ENCODE measurements at regions not wholly inside any gene's neighbourhood (a gene's known extent, or its start where the extent isn't known, plus 50 kb on each side); places are given as distances from the start of the nearest gene placed in this dataset.

DNA sequence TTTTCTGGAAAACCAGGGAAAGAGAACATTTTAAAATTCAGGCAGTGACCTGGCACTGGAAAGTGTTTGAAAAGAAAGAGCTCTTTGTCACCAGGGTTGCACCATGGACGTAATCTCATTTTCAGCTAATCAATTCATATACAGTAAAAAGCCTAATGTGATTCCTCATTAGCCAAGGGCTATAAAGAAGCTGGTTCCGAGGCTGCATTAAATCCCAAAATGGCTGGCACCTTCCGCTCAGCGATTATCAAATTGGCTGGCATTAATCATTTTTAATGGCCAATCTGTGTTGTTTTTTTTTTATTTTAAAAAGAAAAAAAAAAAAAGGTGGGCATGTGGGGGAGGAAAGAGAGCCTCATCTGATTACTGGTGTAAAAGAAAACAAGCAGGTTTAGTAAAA is 341.4 kb downstream of the RAB28 start:
- TF ChIP-seq, protein P1, sequence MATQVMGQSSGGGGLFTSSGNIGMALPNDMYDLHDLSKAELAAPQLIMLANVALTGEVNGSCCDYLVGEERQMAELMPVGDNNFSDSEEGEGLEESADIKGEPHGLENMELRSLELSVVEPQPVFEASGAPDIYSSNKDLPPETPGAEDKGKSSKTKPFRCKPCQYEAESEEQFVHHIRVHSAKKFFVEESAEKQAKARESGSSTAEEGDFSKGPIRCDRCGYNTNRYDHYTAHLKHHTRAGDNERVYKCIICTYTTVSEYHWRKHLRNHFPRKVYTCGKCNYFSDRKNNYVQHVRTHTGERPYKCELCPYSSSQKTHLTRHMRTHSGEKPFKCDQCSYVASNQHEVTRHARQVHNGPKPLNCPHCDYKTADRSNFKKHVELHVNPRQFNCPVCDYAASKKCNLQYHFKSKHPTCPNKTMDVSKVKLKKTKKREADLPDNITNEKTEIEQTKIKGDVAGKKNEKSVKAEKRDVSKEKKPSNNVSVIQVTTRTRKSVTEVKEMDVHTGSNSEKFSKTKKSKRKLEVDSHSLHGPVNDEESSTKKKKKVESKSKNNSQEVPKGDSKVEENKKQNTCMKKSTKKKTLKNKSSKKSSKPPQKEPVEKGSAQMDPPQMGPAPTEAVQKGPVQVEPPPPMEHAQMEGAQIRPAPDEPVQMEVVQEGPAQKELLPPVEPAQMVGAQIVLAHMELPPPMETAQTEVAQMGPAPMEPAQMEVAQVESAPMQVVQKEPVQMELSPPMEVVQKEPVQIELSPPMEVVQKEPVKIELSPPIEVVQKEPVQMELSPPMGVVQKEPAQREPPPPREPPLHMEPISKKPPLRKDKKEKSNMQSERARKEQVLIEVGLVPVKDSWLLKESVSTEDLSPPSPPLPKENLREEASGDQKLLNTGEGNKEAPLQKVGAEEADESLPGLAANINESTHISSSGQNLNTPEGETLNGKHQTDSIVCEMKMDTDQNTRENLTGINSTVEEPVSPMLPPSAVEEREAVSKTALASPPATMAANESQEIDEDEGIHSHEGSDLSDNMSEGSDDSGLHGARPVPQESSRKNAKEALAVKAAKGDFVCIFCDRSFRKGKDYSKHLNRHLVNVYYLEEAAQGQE (IDR thresholded peaks at IDR 0.05; ENCODE audit: insufficient read depth in 1 of 2, low read depth in 2 of 2, low read length in 2 of 2), result no peak
- TF ChIP-seq POLR2AphosphoS5 (IDR thresholded peaks at IDR 0.05; ENCODE audit: low read depth, low read length), result no peak
- TF ChIP-seq TAF1 (IDR thresholded peaks at IDR 0.05; ENCODE audit: borderline replicate concordance, insufficient read depth, low read length), result no peak
- no peak for TF ChIP-seq FOXP2 (optimal IDR thresholded peaks at IDR 0.05; ENCODE audit: borderline replicate concordance, extremely low read depth, extremely low read length, insufficient read depth)
- TF ChIP-seq SIN3A (IDR thresholded peaks at IDR 0.05; ENCODE audit: borderline replicate concordance, insufficient read depth, low read length), result no peak

GRCh38 chr4:13142191-13142590 is 341.9 kb downstream of the RAB28 start:
- TF ChIP-seq POLR2AphosphoS5 (IDR thresholded peaks at IDR 0.05; ENCODE audit: low read depth, low read length) (no peak), TAF1 (IDR thresholded peaks at IDR 0.05; ENCODE audit: borderline replicate concordance, insufficient read depth, low read length) (no peak), SIN3A (IDR thresholded peaks at IDR 0.05; ENCODE audit: borderline replicate concordance, insufficient read depth, low read length) (no peak), FOXP2 (optimal IDR thresholded peaks at IDR 0.05; ENCODE audit: borderline replicate concordance, extremely low read depth, extremely low read length, insufficient read depth) (no peak)
- TF ChIP-seq, protein P1 (IDR thresholded peaks at IDR 0.05; ENCODE audit: insufficient read depth in 1 of 2, low read depth in 2 of 2, low read length in 2 of 2), result no peak

DNA sequence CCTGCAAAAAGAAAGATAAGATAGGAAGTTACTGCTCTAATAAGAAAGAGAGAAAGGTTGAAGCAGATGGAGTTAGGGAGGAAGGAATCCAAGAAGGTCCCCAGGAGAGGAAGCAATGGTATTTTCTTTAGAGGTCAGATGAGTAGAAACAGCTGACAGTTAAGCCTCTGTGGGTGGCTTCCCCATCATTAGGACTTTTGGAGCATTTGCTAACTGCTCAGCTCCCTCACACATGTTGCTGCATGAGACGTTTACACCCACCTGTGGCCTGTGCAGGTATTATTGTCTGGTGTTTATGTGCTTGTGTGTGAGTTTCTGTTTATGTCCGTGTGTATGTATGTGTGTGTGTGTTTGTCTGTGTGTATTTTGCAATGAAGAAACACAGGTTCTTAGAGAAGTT is 346.8 kb downstream of the RAB28 start:
- TF ChIP-seq FOXP2 (optimal IDR thresholded peaks at IDR 0.05; ENCODE audit: borderline replicate concordance, extremely low read depth, extremely low read length, insufficient read depth), result no peak
- no peak for TF ChIP-seq TAF1 (IDR thresholded peaks at IDR 0.05; ENCODE audit: borderline replicate concordance, insufficient read depth, low read length)
- TF ChIP-seq, protein P1 (IDR thresholded peaks at IDR 0.05; ENCODE audit: insufficient read depth in 1 of 2, low read depth in 2 of 2, low read length in 2 of 2), result no peak
- no peak for TF ChIP-seq SIN3A (IDR thresholded peaks at IDR 0.05; ENCODE audit: borderline replicate concordance, insufficient read depth, low read length)
- no peak for TF ChIP-seq POLR2AphosphoS5 (IDR thresholded peaks at IDR 0.05; ENCODE audit: low read depth, low read length)

GRCh38 chr4:13133700-13134099 is 350.4 kb downstream of the RAB28 start:
- TF ChIP-seq SIN3A (IDR thresholded peaks at IDR 0.05; ENCODE audit: borderline replicate concordance, insufficient read depth, low read length) (no peak), FOXP2 (optimal IDR thresholded peaks at IDR 0.05; ENCODE audit: borderline replicate concordance, extremely low read depth, extremely low read length, insufficient read depth) (no peak), POLR2AphosphoS5 (IDR thresholded peaks at IDR 0.05; ENCODE audit: low read depth, low read length) (no peak), TAF1 (IDR thresholded peaks at IDR 0.05; ENCODE audit: borderline replicate concordance, insufficient read depth, low read length) (no peak)
- TF ChIP-seq, protein P1 (IDR thresholded peaks at IDR 0.05; ENCODE audit: insufficient read depth in 1 of 2, low read depth in 2 of 2, low read length in 2 of 2), result no peak

GRCh38 chr4:13130848-13131247 is 353.3 kb downstream of the RAB28 start:
- TF ChIP-seq TAF1 (IDR thresholded peaks at IDR 0.05; ENCODE audit: borderline replicate concordance, insufficient read depth, low read length), result no peak
- no peak for TF ChIP-seq POLR2AphosphoS5 (IDR thresholded peaks at IDR 0.05; ENCODE audit: low read depth, low read length)
- TF ChIP-seq, protein P1 (IDR thresholded peaks at IDR 0.05; ENCODE audit: insufficient read depth in 1 of 2, low read depth in 2 of 2, low read length in 2 of 2), result no peak
- TF ChIP-seq SIN3A (IDR thresholded peaks at IDR 0.05; ENCODE audit: borderline replicate concordance, insufficient read depth, low read length), result no peak
- no peak for TF ChIP-seq FOXP2 (optimal IDR thresholded peaks at IDR 0.05; ENCODE audit: borderline replicate concordance, extremely low read depth, extremely low read length, insufficient read depth)
